PC-3 (cell line): ENCODE measurements at regions not wholly inside any gene's neighbourhood (a gene's known extent, or its start where the extent isn't known, plus 50 kb on each side); places are given as distances from the start of the nearest gene placed in this dataset.

Experiments used
- EZH2phosphoT487 ChIP-seq: fragments of 300-600 bp; sonication (generic); IDR thresholded peaks from 2 replicates; pipeline ENCODE4 v1.6.1; 2018; ENCODE audit warnings: mild to moderate bottlenecking, antibody characterized with exemption, low read length, borderline replicate concordance
- TF ChIP-seq, protein P1 (sequence below): fragments of 300-600 bp; sonication (generic); conservative IDR thresholded peaks from 2 replicates; pipeline ENCODE4 v1.5.1; 2017; ENCODE audit warnings: antibody characterized with exemption, low read depth, mild to moderate bottlenecking, low read length

DNA sequence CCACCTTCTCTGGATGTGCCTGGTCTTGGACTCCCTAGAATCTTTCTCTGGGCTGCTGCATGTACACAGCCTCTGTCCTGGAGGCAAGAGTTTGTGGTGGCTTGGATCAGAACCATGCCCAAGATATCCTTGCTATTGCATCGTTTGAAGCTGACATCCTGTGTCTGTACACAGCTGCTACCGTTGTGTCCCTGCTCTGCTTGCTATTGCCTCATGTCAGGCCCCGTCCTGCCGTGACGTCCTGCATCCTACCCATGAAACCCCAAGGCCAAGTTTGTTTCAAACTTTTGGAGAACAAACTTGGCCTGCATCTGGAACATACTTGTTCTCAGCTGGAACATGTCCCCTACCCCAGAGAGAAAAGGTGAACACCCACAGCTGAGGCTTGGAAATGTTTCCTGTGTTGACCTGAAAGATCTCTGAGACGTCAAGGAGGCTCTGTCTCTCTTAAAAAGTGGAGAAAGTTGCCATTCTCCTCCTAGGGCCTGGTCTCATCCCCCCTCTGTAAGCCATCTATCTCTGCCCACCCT lies 78.1 kb downstream of the HFE start:
- TF ChIP-seq, protein P1, sequence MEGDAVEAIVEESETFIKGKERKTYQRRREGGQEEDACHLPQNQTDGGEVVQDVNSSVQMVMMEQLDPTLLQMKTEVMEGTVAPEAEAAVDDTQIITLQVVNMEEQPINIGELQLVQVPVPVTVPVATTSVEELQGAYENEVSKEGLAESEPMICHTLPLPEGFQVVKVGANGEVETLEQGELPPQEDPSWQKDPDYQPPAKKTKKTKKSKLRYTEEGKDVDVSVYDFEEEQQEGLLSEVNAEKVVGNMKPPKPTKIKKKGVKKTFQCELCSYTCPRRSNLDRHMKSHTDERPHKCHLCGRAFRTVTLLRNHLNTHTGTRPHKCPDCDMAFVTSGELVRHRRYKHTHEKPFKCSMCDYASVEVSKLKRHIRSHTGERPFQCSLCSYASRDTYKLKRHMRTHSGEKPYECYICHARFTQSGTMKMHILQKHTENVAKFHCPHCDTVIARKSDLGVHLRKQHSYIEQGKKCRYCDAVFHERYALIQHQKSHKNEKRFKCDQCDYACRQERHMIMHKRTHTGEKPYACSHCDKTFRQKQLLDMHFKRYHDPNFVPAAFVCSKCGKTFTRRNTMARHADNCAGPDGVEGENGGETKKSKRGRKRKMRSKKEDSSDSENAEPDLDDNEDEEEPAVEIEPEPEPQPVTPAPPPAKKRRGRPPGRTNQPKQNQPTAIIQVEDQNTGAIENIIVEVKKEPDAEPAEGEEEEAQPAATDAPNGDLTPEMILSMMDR: no peak
- no peak for TF ChIP-seq EZH2phosphoT487
